GM12875 (cell line): ENCODE measurements at regions not wholly inside any gene's neighbourhood (a gene's known extent, or its start where the extent isn't known, plus 50 kb on each side); places are given as distances from the start of the nearest gene placed in this dataset.

Experiments used
- H3K4me3 ChIP-seq: one replicate; pipeline ENCODE4 v1.5.1; 2011; ENCODE audit warnings: low read depth, low read length, control low read depth
- TF ChIP-seq, protein P1 (sequence below): IDR thresholded peaks from 2 replicates; pipeline ENCODE4 v1.5.1; 2011; ENCODE audit warnings: low read depth, mild to moderate bottlenecking, control low read depth, inconsistent platforms, low read length, moderate library complexity, borderline replicate concordance; ENCODE audit not compliant: insufficient read depth

DNA sequence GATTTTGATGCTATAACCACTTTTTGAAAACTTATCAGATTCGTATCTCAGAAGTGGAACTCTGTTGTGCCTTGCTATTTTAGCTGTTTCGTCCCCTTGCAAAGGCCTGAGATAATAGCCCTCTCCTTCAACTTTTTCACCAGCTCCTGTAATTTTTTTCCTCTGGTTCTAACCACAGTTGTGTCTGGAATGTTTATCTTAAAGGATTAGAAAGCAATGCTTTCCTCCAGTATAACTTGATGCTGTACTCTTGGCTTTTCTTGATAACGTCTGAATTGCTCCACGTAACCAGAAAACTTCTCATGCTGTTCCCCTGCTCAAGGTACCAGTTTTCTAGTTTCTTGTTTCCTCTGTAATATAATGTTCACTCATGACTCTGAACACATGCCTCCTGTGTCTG, 209.4 kb downstream of the DTWD2 start:
- no peak overlapping the region for H3K4me3 ChIP-seq
- TF ChIP-seq, protein P1, sequence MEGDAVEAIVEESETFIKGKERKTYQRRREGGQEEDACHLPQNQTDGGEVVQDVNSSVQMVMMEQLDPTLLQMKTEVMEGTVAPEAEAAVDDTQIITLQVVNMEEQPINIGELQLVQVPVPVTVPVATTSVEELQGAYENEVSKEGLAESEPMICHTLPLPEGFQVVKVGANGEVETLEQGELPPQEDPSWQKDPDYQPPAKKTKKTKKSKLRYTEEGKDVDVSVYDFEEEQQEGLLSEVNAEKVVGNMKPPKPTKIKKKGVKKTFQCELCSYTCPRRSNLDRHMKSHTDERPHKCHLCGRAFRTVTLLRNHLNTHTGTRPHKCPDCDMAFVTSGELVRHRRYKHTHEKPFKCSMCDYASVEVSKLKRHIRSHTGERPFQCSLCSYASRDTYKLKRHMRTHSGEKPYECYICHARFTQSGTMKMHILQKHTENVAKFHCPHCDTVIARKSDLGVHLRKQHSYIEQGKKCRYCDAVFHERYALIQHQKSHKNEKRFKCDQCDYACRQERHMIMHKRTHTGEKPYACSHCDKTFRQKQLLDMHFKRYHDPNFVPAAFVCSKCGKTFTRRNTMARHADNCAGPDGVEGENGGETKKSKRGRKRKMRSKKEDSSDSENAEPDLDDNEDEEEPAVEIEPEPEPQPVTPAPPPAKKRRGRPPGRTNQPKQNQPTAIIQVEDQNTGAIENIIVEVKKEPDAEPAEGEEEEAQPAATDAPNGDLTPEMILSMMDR = no peak

DNA sequence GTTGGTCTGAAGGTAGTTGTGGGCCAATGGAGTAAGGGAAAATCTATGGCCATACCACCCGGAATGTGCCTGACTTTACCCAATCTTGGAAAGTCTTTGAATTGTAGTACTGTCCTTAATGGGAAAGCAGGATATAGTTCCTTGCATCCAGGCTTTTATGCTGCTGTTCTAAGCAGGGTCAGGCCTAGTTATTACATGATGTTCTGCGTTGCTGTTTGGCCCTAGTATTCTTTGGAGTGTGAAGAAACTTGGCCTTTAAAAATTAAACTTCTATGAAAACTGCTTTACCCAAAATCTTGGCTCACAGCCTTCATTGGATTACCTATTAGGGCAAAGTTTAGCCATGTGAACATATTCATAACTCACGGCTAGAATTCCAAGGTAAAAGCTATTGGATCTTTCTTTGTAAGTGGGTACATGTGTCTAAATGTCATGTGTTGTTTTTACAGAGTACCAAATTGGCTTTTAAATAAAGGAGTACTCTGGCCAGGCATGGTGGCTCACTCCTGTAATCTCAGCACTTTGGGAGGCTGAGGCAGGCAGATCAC, 211.1 kb downstream of the DTWD2 start:
- H3K4me3 ChIP-seq = no peak overlapping the region
- TF ChIP-seq, protein P1 = no peak

DNA sequence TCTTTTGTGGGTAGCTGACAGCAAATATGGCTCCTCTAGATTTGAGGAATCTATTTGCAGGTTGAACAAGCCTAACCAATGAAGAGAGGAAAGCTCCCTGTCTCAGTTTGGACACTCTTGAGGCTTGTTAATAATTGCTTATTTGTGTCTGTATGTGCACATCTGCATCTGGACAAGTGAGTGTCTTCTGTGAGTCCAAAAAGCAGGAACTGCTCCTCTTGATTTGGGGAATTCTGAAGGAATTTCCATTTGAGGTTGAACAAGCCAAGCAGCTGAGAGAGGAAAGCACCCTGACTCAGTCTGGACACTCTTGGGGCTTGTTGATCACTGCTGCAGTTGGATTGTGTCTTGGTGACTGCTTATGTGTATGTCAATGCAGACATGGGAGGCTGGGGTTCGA, 211.6 kb downstream of the DTWD2 start:
- TF ChIP-seq, protein P1 = no peak
- H3K4me3 ChIP-seq = no peak overlapping the region

DNA sequence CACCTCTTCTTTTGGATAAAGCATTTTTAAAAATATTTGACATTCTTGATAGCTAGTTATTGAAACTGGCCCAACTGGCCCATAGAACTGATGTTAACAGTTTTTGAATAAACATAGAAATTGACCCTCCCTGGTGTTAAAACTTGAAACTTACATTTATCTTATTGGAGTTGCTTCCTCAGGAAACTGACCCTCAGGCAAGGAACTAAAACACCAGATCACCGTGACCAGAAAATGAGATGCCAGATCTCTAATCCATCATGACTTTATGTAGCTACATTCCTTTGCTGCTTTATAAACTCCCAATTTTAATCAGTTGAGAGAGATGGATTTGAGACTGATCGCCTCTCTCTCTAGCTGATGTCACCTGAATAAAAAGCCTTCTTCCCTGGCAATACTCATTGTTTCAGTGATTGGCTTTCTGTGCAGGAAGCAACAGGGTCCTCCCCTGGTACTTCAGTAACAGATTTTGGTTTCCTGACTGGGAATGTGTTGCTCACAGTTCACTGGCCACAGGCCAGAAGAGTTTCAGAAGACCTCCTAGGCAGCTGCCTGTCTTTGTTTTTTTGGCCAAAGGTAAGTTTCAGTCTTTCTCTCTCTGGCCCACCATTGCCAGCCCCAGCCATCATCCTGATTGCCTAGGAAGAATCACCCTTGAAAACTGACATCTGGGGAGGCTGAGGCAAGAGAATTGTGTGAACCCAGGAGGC, 212.4 kb downstream of the DTWD2 start:
- TF ChIP-seq, protein P1 = no peak
- no peak overlapping the region for H3K4me3 ChIP-seq

DNA sequence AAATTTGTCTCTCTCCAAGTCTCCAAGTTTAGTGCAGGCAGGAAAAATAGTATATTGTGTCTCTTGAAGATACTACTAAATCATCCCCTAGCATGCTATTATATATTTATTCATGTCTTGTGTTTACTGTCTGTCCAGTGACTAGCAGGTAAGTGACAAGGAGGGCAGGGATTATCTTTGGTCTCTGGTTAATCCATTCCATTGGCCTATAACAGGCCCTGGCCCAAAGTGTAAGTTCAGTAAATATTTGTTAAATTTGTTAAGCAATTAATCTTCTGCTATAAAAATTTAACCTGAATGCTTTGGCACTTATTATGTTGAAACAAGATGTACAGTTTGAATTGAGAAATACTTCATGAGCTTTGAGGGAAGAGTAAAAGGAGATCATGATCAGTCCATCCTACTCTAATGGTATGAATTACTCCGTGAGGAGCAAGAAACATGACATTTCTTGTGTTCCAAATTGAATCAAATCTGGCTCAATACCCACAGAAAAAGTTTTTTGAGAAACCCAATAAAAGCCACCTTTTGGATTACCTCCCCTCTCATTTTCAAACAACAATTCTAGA, 219.7 kb downstream of the DTWD2 start:
- TF ChIP-seq, protein P1 = no peak
- H3K4me3 ChIP-seq = no peak overlapping the region

DNA sequence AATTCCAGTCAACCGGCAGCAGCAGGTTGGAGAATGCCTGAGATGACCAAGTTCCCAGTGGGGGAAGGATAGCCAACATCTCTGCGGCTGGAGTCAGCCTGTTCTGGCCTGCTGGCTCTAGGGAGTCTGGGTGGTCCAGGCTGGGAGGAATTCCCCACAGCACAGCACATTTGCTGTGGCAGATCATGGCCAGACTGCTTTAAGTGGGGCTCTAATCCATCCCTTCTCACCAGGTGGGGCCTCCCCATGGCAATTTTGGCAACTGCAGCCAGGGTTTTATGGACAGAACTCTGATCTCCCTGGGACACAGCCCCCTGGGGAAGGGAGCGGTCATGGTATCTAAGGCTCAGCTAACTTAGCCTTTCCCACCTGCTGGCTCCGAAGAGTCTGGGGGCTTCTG, 226.1 kb downstream of the DTWD2 start:
- TF ChIP-seq, protein P1 = no peak
- no peak overlapping the region for H3K4me3 ChIP-seq

DNA sequence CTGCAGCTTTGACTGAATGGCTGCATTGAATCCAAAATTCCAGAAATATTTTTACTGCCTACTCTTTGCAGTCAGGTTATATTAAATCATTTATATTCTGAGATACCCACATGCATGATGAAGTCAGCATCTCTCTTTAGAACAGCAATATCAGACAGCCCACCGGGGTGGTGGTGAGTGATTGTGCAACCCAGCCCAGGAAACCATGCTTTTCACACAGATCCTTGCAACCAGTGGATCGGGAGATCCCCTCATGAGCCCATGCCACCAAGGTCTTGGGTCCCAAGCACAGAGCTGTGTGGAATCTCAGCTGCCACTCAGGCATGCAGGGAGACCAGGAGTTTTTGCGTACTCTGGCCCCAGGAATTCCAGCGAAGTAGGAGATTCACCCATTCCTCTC, 226.5 kb downstream of the DTWD2 start:
- H3K4me3 ChIP-seq = no peak overlapping the region
- TF ChIP-seq, protein P1 = no peak
